ENCODE measurements at regions not wholly inside any gene's neighbourhood (a gene's known extent, or its start where the extent isn't known, plus 50 kb on each side); places are given as distances from the start of the nearest gene placed in this dataset.
"Not testable (repeated sequence)": the region's sequence is repeated elsewhere in the genome, so short reads cannot be mapped to it uniquely, and the experiment has no call there.

DNA sequence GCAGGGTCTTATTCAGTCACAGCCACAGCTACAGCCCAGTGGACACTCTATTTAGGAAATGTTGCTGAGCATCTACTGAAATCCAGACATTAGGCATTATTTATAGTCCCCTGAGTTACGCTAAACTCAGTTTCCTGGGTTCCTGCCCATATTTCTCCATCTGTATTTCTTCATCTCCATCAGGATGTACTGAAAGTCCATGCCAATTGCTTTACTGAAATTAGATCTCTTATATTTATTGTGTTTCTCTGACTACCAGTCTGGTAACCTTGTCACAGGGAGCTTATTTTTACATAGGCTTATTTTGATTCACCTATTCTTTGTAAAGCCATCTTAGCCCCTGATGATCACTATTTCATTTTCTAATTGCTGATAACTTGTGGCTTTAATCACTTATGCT lies 223.9 kb downstream of the TLE3 start:
- TF ChIP-seq, protein P1, sequence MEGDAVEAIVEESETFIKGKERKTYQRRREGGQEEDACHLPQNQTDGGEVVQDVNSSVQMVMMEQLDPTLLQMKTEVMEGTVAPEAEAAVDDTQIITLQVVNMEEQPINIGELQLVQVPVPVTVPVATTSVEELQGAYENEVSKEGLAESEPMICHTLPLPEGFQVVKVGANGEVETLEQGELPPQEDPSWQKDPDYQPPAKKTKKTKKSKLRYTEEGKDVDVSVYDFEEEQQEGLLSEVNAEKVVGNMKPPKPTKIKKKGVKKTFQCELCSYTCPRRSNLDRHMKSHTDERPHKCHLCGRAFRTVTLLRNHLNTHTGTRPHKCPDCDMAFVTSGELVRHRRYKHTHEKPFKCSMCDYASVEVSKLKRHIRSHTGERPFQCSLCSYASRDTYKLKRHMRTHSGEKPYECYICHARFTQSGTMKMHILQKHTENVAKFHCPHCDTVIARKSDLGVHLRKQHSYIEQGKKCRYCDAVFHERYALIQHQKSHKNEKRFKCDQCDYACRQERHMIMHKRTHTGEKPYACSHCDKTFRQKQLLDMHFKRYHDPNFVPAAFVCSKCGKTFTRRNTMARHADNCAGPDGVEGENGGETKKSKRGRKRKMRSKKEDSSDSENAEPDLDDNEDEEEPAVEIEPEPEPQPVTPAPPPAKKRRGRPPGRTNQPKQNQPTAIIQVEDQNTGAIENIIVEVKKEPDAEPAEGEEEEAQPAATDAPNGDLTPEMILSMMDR (IDR thresholded peaks at IDR 0.05) = no peak
- H3K27ac ChIP-seq (ENCODE audit: low read length) = no peak overlapping the region
- 100% methylated on average over 1 of the region's 1 CpG for WGBS (ENCODE audit: insufficient coverage)
- H3K9me3 ChIP-seq (ENCODE audit: control insufficient read depth, insufficient read depth, low read length) = no peaks in the 10 kb centered on the region
- DNase-seq (no peak), ATAC-seq (no peak)
- H3K27ac Mint-ChIP-seq = no peak overlapping the region
- H3K4me3 Mint-ChIP-seq = no peak overlapping the region
- no peaks in the 10 kb centered on the region for H3K36me3 Mint-ChIP-seq
- no peaks in the 10 kb centered on the region for H3K27me3 ChIP-seq (ENCODE audit: control insufficient read depth, insufficient read depth, low read length)
- H3K27me3 Mint-ChIP-seq (ENCODE audit: low read depth in 2 of 2) = peaks cover 13 to 25% of the 10 kb centered on the region in 2 donors
- no peaks in the 10 kb centered on the region for H3K36me3 ChIP-seq (ENCODE audit: control insufficient read depth, insufficient read depth, low read length)
- no peaks in the 10 kb centered on the region for H3K4me1 ChIP-seq (ENCODE audit: control insufficient read depth, insufficient read depth, low read length)
- H3K4me1 Mint-ChIP-seq = no peaks in the 10 kb centered on the region
- H3K9me3 Mint-ChIP-seq = peaks cover 0 to 3% of the 10 kb centered on the region in 2 donors
- H3K4me3 ChIP-seq (ENCODE audit: low read length) = no peak overlapping the region
- intact Hi-C loops (cut with micrococcal nuclease) = no loop called here

GRCh38 chr15:69874321-69874720 lies 223.4 kb downstream of the TLE3 start:
- Histone ChIP-seq H3K36me3 (ENCODE audit: control insufficient read depth, insufficient read depth, low read length) (no peaks in the 10 kb centered on the region), H3K27me3 (ENCODE audit: control insufficient read depth, insufficient read depth, low read length) (no peaks in the 10 kb centered on the region), H3K4me1 (ENCODE audit: control insufficient read depth, insufficient read depth, low read length) (no peaks in the 10 kb centered on the region), H3K4me3 (ENCODE audit: low read length) (no peak overlapping the region), H3K9me3 (ENCODE audit: control insufficient read depth, insufficient read depth, low read length) (no peaks in the 10 kb centered on the region), H3K27ac (ENCODE audit: low read length) (no peak overlapping the region)
- Mint-ChIP-seq H3K4me3 (no peak overlapping the region), H3K9me3 (peaks cover 0 to 3% of the 10 kb centered on the region in 2 donors), H3K4me1 (no peaks in the 10 kb centered on the region), H3K36me3 (no peaks in the 10 kb centered on the region), H3K27ac (no peak overlapping the region), H3K27me3 (ENCODE audit: low read depth in 2 of 2) (peaks cover 13 to 24% of the 10 kb centered on the region in 2 donors)
- intact Hi-C loops (cut with micrococcal nuclease) = no loop called here
- TF ChIP-seq, protein P1 (IDR thresholded peaks at IDR 0.05) = no peak
- DNase-seq (no peak), ATAC-seq (no peak)

GRCh38 chr15:69876064-69876940 lies 221.4 kb downstream of the TLE3 start:
- H3K36me3 ChIP-seq (ENCODE audit: control insufficient read depth, insufficient read depth, low read length) = no peaks in the 10 kb centered on the region
- H3K27ac ChIP-seq (ENCODE audit: low read length) = no peak overlapping the region
- TF ChIP-seq, protein P1 (IDR thresholded peaks at IDR 0.05) = no peak
- no peaks in the 10 kb centered on the region for H3K4me1 ChIP-seq (ENCODE audit: control insufficient read depth, insufficient read depth, low read length)
- no peaks in the 10 kb centered on the region for H3K9me3 ChIP-seq (ENCODE audit: control insufficient read depth, insufficient read depth, low read length)
- H3K27me3 Mint-ChIP-seq (ENCODE audit: low read depth in 2 of 2) = peaks cover 8 to 9% of the 10 kb centered on the region in 2 donors
- no peak overlapping the region for H3K4me3 ChIP-seq (ENCODE audit: low read length)
- H3K27me3 ChIP-seq (ENCODE audit: control insufficient read depth, insufficient read depth, low read length) = no peaks in the 10 kb centered on the region
- 95% methylated on average over 31 of the region's 31 CpGs for WGBS (ENCODE audit: insufficient coverage)
- H3K36me3 Mint-ChIP-seq = no peaks in the 10 kb centered on the region
- H3K4me1 Mint-ChIP-seq = no peaks in the 10 kb centered on the region
- ATAC-seq (no peak), DNase-seq (no peak)
- H3K9me3 Mint-ChIP-seq = peaks cover 0 to 3% of the 10 kb centered on the region in 2 donors
- intact Hi-C loops (cut with micrococcal nuclease) = no loop called here
- no peak overlapping the region for H3K27ac Mint-ChIP-seq
- no peak overlapping the region for H3K4me3 Mint-ChIP-seq

DNA sequence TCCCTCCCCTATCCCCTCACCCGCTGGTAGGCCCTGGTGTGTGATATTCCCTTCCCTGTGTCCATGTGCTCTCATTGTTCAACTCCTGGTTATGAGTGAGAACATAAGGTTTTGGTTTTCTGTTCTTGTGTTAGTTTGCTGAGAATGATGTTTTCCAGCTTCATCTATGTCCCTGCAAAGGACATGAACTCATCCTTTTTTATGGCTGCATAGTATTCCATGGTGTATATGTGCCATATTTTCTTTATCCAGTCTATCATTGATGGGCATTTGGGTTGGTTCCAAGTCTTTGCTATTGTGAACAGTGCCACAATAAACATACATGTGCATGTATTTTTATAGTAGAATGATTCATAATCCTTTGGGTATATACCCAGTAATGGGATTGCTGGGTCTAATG lies 217.8 kb downstream of the TLE3 start:
- H3K27me3 Mint-ChIP-seq (ENCODE audit: low read depth in 2 of 2) = peaks cover 0 to 24% of the 10 kb centered on the region in 2 donors
- no CpG with 5 or more reads among the region's 1 CpG for WGBS (ENCODE audit: insufficient coverage)
- DNase-seq; H3K27ac Mint-ChIP-seq; H3K27me3 ChIP-seq (ENCODE audit: control insufficient read depth, insufficient read depth, low read length); H3K4me1 ChIP-seq (ENCODE audit: control insufficient read depth, insufficient read depth, low read length); H3K9me3 Mint-ChIP-seq; intact Hi-C loops (cut with micrococcal nuclease); H3K4me3 Mint-ChIP-seq; H3K9me3 ChIP-seq (ENCODE audit: control insufficient read depth, insufficient read depth, low read length); H3K36me3 ChIP-seq (ENCODE audit: control insufficient read depth, insufficient read depth, low read length); H3K36me3 Mint-ChIP-seq; H3K27ac ChIP-seq (ENCODE audit: low read length); ATAC-seq; H3K4me3 ChIP-seq (ENCODE audit: low read length); H3K4me1 Mint-ChIP-seq: not testable (repeated sequence)
